ENCODE measurements at regions not wholly inside any gene's neighbourhood (a gene's known extent, or its start where the extent isn't known, plus 50 kb on each side); places are given as distances from the start of the nearest gene placed in this dataset.

DNA sequence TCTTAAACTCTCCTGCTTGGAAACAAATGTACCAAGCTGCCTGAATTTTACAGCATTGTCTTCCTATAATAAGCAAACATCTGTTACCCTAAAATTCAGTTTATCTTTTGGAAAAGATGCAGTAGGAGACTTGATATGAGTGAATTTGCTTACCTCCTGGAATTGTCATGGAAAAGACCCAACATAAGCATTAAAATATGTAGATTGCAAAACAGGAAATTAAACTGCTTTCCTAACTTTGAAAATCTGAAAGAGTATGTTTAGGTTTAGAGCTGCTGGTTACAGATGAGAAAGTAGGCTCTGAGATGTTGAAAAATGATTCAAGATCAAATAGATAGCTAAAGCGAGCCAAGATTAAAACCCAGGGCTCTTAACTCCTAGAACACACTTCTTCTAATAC is 316.5 kb downstream of the SOX11 start:
- DNase-seq, result no peak

- no peak for DNase-seq
Measured at GRCh38 chr2:6010163-6010562, 318.0 kb downstream of the SOX11 start.

DNA sequence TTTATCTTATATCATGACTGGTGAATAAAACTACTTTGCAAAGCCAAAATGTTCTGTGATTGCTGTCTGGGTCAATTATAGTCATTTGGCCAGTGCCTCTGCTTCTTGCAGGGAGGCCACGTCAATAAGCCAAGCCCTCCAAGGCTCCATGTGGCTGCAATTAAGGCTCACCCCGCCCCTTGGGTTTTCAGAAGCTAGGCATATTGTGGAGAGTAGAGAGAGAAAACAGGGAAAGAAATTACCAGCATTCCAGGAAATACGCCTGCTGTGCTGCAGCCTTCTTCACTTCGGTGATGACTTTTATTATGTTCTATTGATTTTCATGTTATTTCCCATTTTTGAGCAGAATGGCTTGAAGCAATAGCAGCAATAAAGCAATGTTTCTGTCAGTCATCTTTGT is 319.7 kb downstream of the SOX11 start:
- DNase-seq, result no peak

- DNase-seq, result no peak
Measured at GRCh38 chr2:6017736-6018286, 325.6 kb downstream of the SOX11 start.

GRCh38 chr2:6024229-6024628 is 332.0 kb downstream of the SOX11 start:
- no peak for DNase-seq

GRCh38 chr2:6024784-6025183 is 332.6 kb downstream of the SOX11 start:
- DNase-seq, result no peak

- DNase-seq, result no peak
Measured at GRCh38 chr2:6025391-6025790, 333.2 kb downstream of the SOX11 start.

- DNase-seq, result no peak
Measured at GRCh38 chr2:6027066-6027465, 334.9 kb downstream of the SOX11 start.

GRCh38 chr2:6031200-6031867 is 339.1 kb downstream of the SOX11 start:
- no peak for DNase-seq

- DNase-seq, result no peak
Measured at GRCh38 chr2:6036211-6036610, 344.0 kb downstream of the SOX11 start.

- DNase-seq, result no peak
Measured at GRCh38 chr2:6043238-6043637, 351.1 kb downstream of the SOX11 start.

DNA sequence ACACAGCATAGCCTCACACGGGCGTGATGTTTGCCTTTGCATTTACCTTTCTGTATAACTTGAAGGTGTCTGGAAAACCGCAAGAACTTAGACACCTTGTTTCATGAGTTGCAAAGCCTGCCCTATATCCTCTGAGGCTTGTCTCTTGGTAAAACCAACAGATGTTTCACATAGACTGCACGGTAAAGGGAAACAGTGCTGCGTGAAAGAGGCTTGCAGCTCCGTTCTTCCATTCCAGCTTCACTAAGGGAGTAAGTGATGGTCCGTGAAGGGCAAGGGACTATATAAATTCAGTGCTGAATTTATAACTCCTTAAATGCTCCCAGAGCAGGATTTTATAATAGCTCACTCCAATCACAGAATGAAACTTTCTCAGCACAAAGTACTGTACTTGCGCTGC is 360.5 kb downstream of the SOX11 start:
- DNase-seq, result no peak

DNA sequence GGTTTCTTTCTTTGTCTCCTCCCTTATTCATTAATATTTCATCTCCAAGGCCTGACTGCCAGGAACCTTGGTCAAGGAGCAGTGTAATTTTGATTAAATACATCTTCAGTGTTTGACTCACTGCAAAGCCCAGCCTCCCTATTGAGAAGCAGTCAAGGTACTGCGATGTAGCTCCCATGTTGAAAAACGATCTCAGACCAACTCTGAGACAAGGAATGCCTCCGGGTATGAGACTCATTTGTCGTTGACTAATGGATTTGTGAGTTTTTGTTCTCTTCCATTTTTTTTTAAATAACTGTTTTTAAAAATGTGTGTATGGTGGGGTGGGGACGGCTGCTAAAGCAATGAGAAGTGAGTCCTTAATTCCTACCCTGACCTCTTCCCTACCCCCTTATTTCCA is 361.6 kb downstream of the SOX11 start:
- DNase-seq, result no peak

- DNase-seq, result peak; percentile 40
Measured at GRCh38 chr2:6054161-6054671, 362.0 kb downstream of the SOX11 start.

DNA sequence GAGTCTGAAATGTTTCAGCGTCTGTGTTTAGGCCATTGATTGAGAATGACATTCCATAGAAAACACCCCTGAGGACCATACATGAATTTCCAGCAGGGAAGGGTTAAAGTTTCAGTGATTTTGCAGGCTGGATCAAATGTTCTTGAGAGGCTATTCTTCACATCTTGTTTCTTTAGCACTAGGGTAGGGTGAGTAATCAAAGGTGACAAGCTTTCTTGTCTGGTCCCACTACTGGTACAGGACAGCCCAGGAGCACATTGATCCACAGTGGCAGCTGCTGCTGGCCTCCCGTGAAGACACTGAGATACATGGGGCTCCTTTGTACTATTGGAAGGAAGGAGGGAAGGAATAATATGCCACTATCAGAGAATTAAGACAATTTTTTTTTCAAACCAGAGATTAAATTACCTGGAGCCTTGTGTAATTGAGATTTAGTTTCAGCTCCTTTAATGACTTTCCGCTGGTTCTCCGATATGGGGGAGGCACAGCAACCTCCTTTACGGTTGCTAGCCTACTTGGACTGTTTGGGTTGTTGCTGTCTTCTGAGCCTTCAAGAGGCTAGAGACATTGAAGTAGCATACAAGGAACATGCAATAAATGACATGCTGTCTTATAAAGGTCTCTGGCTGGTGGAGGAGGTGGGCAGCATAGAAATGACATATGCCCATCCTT is 368.9 kb downstream of the SOX11 start:
- DNase-seq, result no peak

DNA sequence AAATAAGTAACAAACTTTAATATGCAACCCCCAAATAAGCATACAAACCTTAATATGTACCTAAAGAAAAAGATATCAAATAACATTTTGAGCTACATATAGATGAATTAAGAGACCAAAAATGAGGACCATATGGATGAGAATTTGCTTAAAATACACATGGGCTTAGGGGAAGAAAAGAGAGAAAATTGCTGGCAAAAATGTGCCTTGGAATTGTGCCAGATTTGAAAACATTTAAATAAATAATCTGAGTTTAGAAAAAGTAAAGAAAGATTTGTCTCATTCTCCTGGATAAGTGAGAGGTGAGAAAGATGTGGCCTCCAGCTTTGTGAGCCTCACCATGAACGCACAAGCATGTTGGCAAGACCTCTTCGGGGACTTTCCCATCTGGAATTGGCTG is 372.6 kb downstream of the SOX11 start:
- no peak for DNase-seq

DNA sequence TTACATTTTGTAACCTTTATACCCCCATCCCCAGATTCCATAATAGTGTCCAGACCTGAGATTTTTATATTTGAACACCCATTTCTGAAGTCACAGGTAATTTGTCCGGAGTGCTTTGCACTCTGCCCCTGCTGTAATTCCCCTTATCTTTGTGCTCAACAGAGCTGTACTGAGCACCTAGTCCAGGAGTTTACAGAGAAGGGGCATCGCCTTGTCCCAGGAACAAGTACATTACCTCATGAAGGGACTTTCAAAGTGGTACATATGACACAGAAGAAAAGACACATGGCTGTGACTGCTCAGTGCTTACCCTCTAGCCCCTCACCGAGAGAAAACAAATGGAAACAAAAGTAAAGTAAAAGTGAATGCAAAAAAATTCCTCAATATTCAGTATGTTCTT is 373.5 kb downstream of the SOX11 start:
- DNase-seq, result no peak

DNA sequence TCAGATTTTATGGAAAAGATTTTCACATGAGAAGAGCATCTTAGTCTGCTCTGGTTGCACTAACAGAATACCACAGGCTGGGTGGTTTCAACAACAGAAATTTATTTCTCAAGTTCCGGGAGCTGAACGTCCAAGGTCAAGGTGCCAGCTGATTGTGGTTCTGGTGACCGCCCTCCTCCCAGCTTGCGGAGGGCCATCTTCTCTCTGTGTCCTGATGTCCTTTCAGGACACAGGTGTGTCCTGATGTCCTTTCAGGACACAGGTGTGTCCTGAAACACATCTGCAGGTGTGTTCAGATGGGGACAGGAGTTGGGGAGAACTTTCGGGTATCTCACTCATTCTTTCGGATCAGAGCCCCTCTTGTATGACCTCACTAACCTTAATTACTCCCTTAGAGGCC is 374.9 kb downstream of the SOX11 start:
- DNase-seq, result no peak

GRCh38 chr2:6067806-6068205 is 375.6 kb downstream of the SOX11 start:
- no peak for DNase-seq

GRCh38 chr2:6068429-6068828 is 376.2 kb downstream of the SOX11 start:
- DNase-seq, result no peak

DNA sequence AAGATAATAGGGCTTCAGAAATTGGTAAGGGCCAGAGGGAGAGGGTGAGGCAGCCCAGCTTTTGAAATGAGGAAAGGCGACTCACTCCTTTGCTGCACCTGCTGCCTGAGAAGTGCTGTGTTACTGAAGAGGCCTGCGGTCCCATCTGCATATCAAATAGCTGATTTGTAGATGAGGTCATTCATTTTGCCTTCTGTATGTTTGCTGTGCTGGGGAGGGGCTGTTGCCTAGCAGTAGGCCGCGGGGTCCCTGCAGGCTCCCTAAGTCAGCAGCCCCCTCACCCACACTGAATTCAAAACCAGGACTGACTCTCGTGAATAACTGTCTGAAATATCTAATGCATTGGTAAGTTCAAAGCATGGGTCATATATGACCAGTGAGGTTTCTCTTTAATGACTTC is 377.2 kb downstream of the SOX11 start:
- peak; percentile 55 for DNase-seq

GRCh38 chr2:6071519-6071918 is 379.3 kb downstream of the SOX11 start:
- no peak for DNase-seq

DNA sequence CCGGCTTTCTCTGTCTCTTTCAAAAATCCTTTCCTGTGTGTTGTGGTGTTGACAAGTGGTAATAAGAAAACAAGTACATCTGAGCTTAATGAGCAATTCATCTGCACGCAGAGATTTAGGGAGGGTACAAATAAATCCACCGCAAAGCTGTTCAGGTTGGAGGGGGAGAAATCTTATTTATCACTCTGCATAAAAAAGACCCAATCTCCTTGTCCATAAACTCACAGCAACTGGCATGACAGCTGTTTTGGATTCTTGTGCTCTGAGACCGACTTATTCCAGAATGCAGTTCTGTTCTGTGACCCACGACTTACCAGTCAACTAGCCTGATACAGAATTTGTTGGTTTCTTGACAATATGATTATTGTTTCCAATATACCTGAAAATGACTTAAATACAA is 380.1 kb downstream of the SOX11 start:
- DNase-seq, result no peak

GRCh38 chr2:6072768-6073167 is 380.6 kb downstream of the SOX11 start:
- DNase-seq, result no peak
